PC-9 (cell line): ENCODE measurements at regions not wholly inside any gene's neighbourhood (a gene's known extent, or its start where the extent isn't known, plus 50 kb on each side); places are given as distances from the start of the nearest gene placed in this dataset.

Experiments
- BruUV-seq: library from RNA; stranded (reverse); fragments of 400-500 nt; replicated peaks from 2 replicates; lab custom pipeline; 2021; lab: Mats Ljungman, UMichigan
- CTCF ChIA-PET: fragments of 300-600 bp; sonication (Branson Sonifier 250); formaldehyde crosslinking; loops from one replicate; lab custom pipeline; 2022; ENCODE audit warnings: antibody characterized with exemption; lab: Charles Lee
- POLR2A ChIA-PET: fragments of 300-600 bp; sonication (Branson Sonifier 250); formaldehyde crosslinking; loops from one replicate; lab custom pipeline; 2022; ENCODE audit warnings: antibody characterized with exemption; ENCODE audit not compliant: unreplicated experiment; lab: Charles Lee
- DNase-seq, 2 experiments: peaks; one replicate each; pipeline versions ENCODE4 v3.0.0 to v3.0.0-alpha.2; 2015 to 2022; ENCODE audit warnings: mixed read lengths in 1 of 2
- H2AFZ ChIP-seq: fragments of 200-600 bp; sonication (generic); 2 replicates; pipeline ENCODE4 v1.8.1; 2017; ENCODE audit warnings: antibody characterized with exemption
- H3F3A ChIP-seq: fragments of 200-600 bp; sonication (generic); 2 replicates; pipeline ENCODE4 v1.8.1; 2017; ENCODE audit warnings: antibody characterized with exemption, mild to moderate bottlenecking, low read depth; ENCODE audit not compliant: insufficient read depth
- H3K27ac ChIP-seq: fragments of 200-600 bp; sonication (generic); 2 replicates; pipeline ENCODE4 v1.6.1; 2016; ENCODE audit warnings: mixed run types
- H3K27me3 ChIP-seq: fragments of 200-600 bp; sonication (generic); 2 replicates; pipeline ENCODE4 v1.6.1; 2016; ENCODE audit warnings: low read depth, mixed run types; ENCODE audit not compliant: insufficient read depth
- H3K36me3 ChIP-seq: fragments of 200-600 bp; sonication (generic); 2 replicates; pipeline ENCODE4 v1.6.1; 2016; ENCODE audit warnings: low read depth, mixed run types
- H3K4me1 ChIP-seq: fragments of 200-600 bp; sonication (generic); replicated peaks from 2 replicates; pipeline ENCODE4 v1.6.1; 2016; ENCODE audit warnings: mixed run types; ENCODE audit not compliant: insufficient read depth
- H3K4me2 ChIP-seq: fragments of 200-600 bp; sonication (generic); 2 replicates; pipeline ENCODE4 v1.6.1; 2017; ENCODE audit warnings: mixed run types
- H3K4me3 ChIP-seq: fragments of 200-600 bp; sonication (generic); 2 replicates; pipeline ENCODE4 v1.6.1; 2016; ENCODE audit warnings: mixed run types
- H3K79me2 ChIP-seq: fragments of 200-600 bp; sonication (generic); 2 replicates; pipeline ENCODE4 v1.6.1; 2017; ENCODE audit warnings: low read depth, mixed run types
- H3K9me2 ChIP-seq: fragments of 200-600 bp; sonication (generic); 2 replicates; pipeline ENCODE4 v1.8.1; 2017; ENCODE audit warnings: mild to moderate bottlenecking; ENCODE audit not compliant: insufficient read depth
- H3K9me3 ChIP-seq: fragments of 200-600 bp; sonication (generic); 2 replicates; pipeline ENCODE4 v1.8.1; 2016; ENCODE audit warnings: low read depth; ENCODE audit not compliant: insufficient read depth
- H4K20me1 ChIP-seq: fragments of 200-600 bp; sonication (generic); 2 replicates; pipeline ENCODE4 v1.8.1; 2017; ENCODE audit not compliant: insufficient read depth
- EZH2 ChIP-seq: fragments of 200-600 bp; sonication (generic); IDR thresholded peaks from 2 replicates; pipeline ENCODE4 v1.8.0; 2017; ENCODE audit warnings: antibody characterized with exemption, low read depth
- intact Hi-C: fragments of 100-400 bp; cut with micrococcal nuclease; formaldehyde crosslinking; loops from one replicate; pipeline ENCODE4 v1.10.0; 2022; ENCODE audit not compliant: unreplicated experiment
- TF ChIP-seq, protein P1 (sequence below): fragments of 200-600 bp; sonication (generic); conservative IDR thresholded peaks from 2 replicates; pipeline ENCODE4 v1.6.1; 2017; ENCODE audit warnings: mixed run types, antibody characterized with exemption, mild to moderate bottlenecking, moderate library complexity

DNA sequence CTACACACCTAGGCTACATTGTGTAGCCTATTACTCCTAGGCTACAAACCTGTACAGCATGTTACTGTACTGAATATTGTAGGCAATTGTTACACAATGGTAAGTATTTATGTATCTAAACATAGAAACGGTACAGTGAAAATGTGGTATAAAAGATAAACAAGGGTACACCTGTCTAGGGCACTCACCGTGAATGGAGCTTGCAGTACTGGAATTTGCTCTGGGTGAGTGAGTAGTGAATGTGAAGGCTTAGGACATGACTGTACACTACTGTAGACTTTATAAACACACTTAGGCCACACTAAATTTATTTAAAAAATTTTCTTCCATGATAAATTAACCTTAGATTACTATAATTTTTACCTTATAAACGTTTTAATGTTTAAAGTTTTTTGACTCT, 171.7 kb upstream of the NCAM1 start:
- Histone ChIP-seq H3F3A (no peaks in the 10 kb centered on the region), H4K20me1 (no peaks in the 10 kb centered on the region), H3K4me1 (no peaks in the 10 kb centered on the region), H3K79me2 (no peaks in the 10 kb centered on the region), H3K27ac (no peak overlapping the region), H3K4me2 (no peak overlapping the region), H3K4me3 (no peak overlapping the region), H3K9me3 (no peaks in the 10 kb centered on the region), H2AFZ (no peak overlapping the region), H3K27me3 (no peaks in the 10 kb centered on the region), H3K9me2 (no peaks in the 10 kb centered on the region; the same call in 1 of the 2 replicates), H3K36me3 (no peaks in the 10 kb centered on the region)
- POLR2A ChIA-PET: no interaction called here
- no peak for DNase-seq
- intact Hi-C loops: no loop called here
- no TSS peak for BruUV-seq
- TF ChIP-seq, protein P1, sequence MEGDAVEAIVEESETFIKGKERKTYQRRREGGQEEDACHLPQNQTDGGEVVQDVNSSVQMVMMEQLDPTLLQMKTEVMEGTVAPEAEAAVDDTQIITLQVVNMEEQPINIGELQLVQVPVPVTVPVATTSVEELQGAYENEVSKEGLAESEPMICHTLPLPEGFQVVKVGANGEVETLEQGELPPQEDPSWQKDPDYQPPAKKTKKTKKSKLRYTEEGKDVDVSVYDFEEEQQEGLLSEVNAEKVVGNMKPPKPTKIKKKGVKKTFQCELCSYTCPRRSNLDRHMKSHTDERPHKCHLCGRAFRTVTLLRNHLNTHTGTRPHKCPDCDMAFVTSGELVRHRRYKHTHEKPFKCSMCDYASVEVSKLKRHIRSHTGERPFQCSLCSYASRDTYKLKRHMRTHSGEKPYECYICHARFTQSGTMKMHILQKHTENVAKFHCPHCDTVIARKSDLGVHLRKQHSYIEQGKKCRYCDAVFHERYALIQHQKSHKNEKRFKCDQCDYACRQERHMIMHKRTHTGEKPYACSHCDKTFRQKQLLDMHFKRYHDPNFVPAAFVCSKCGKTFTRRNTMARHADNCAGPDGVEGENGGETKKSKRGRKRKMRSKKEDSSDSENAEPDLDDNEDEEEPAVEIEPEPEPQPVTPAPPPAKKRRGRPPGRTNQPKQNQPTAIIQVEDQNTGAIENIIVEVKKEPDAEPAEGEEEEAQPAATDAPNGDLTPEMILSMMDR: no peak
- TF ChIP-seq EZH2: no peak
- CTCF ChIA-PET: no interaction called here

DNA sequence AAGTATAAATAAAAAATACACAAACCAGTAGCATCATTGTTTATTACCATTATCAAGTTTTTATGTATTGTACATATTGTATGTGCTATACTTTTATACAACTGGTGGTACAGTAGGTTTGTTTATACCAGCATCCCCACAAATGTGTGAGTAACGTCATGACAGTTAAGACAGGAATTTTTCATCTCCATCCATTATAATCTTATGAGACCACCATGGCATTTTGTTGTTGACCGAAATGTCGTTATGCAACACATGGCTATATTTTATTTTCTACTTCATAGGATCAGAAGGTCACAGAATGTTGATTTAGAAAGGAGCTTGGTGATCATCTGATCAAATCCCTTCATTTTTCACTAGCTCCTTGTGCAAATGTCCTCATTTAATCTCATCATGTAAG, 170.9 kb upstream of the NCAM1 start:
- CTCF ChIA-PET: no interaction called here

DNA sequence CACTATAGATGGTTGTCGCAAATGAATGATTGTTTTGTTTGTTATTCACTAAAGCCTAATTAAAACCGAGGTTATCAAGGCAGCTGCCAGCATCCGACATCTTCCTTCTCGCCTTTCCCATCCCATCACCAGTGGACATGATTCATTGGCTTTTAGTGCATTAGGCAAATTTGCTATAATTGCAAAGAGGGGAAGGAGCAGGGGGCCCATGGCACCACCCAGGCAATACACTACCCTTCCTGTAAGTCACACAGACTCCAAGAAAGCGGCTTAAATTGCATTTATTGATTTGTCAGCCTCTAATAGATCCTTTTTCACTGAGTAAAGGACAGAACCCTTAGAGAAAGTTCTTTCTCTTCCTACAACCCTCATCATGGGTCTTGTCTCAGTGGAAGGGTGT, 169.2 kb upstream of the NCAM1 start:
- no peak overlapping the region for H3K4me2 ChIP-seq
- intact Hi-C loops: loop anchor here (10.0 kb wide), 1 partner anchor 493 kb away; no protein-coding TSS in a partner anchor
- H3K4me3 ChIP-seq: no peak overlapping the region
- no peak overlapping the region for H3K27ac ChIP-seq
- H4K20me1 ChIP-seq: no peaks in the 10 kb centered on the region
- TF ChIP-seq, protein P1: no peak
- TF ChIP-seq EZH2: no peak
- no peaks in the 10 kb centered on the region for H3K4me1 ChIP-seq
- no peaks in the 10 kb centered on the region for H3K9me3 ChIP-seq
- no peaks in the 10 kb centered on the region; the same call in 1 of the 2 replicates for H3K9me2 ChIP-seq
- no peak overlapping the region for H2AFZ ChIP-seq
- no TSS peak for BruUV-seq
- H3F3A ChIP-seq: no peaks in the 10 kb centered on the region
- no peaks in the 10 kb centered on the region for H3K79me2 ChIP-seq
- CTCF ChIA-PET: interaction anchor here (0.6 kb wide), 1 partner anchor 458 kb away, joined by 5 read pairs; no protein-coding TSS in a partner anchor
- H3K27me3 ChIP-seq: no peaks in the 10 kb centered on the region
- POLR2A ChIA-PET: no interaction called here
- H3K36me3 ChIP-seq: no peaks in the 10 kb centered on the region
- DNase-seq: no peak

More for the DNA sequence above, 170.9 kb upstream of the NCAM1 start:
- intact Hi-C loops: loop anchor here (10.0 kb wide), 1 partner anchor 495 kb away; no protein-coding TSS in a partner anchor
- Histone ChIP-seq H3K4me1 (no peaks in the 10 kb centered on the region), H3F3A (no peaks in the 10 kb centered on the region), H3K9me2 (no peaks in the 10 kb centered on the region; the same call in 1 of the 2 replicates), H3K27ac (no peak overlapping the region), H3K27me3 (no peaks in the 10 kb centered on the region), H4K20me1 (no peaks in the 10 kb centered on the region), H3K36me3 (no peaks in the 10 kb centered on the region), H3K79me2 (no peaks in the 10 kb centered on the region), H3K4me2 (no peak overlapping the region), H2AFZ (no peak overlapping the region), H3K4me3 (no peak overlapping the region), H3K9me3 (no peaks in the 10 kb centered on the region)
- TF ChIP-seq EZH2: no peak
- TF ChIP-seq, protein P1: no peak
- DNase-seq: no peak
- POLR2A ChIA-PET: no interaction called here
- BruUV-seq: no TSS peak
